ENCODE measurements at regions not wholly inside any gene's neighbourhood (a gene's known extent, or its start where the extent isn't known, plus 50 kb on each side); places are given as distances from the start of the nearest gene placed in this dataset.
"Not testable (repeated sequence)": the region's sequence is repeated elsewhere in the genome, so short reads cannot be mapped to it uniquely, and the experiment has no call there.

- DNase-seq: no peak
Measured at GRCh38 chr10:91745090-91745831, 53.0 kb upstream of the TNKS2 start.

GRCh38 chr10:91743465-91743864 lies 54.8 kb upstream of the TNKS2 start:
- DNase-seq: no peak

GRCh38 chr10:91742229-91742628 lies 56.0 kb upstream of the TNKS2 start:
- DNase-seq: no peak

GRCh38 chr10:91741356-91741755 lies 56.9 kb upstream of the TNKS2 start:
- no peak for DNase-seq

GRCh38 chr10:91740353-91740924 lies 57.8 kb upstream of the TNKS2 start:
- DNase-seq: no peak

GRCh38 chr10:91732265-91732664 lies 66.0 kb upstream of the TNKS2 start:
- DNase-seq: not testable (repeated sequence)

GRCh38 chr10:91729339-91729738 lies 68.9 kb upstream of the TNKS2 start:
- DNase-seq: not testable (repeated sequence)

GRCh38 chr10:91726355-91726754 lies 71.9 kb upstream of the TNKS2 start:
- no peak for DNase-seq

GRCh38 chr10:91724933-91725332 lies 73.3 kb upstream of the TNKS2 start:
- DNase-seq: no peak

- no peak for DNase-seq
Measured at GRCh38 chr10:91713461-91714072, 80.7 kb upstream of the PPP1R3C start.

- no peak for DNase-seq
Measured at GRCh38 chr10:91711885-91712680, 79.2 kb upstream of the PPP1R3C start.

GRCh38 chr10:91709394-91709798 lies 76.5 kb upstream of the PPP1R3C start:
- DNase-seq: no peak

GRCh38 chr10:91708174-91708861 lies 75.4 kb upstream of the PPP1R3C start:
- DNase-seq: no peak

GRCh38 chr10:91707236-91707635 lies 74.4 kb upstream of the PPP1R3C start:
- no peak for DNase-seq

- no peak for DNase-seq
Measured at GRCh38 chr10:91705948-91706670, 73.2 kb upstream of the PPP1R3C start.

- no peak for DNase-seq
Measured at GRCh38 chr10:91702620-91703019, 69.7 kb upstream of the PPP1R3C start.

GRCh38 chr10:91700788-91701444 lies 68.0 kb upstream of the PPP1R3C start:
- DNase-seq: no peak

- DNase-seq: no peak
Measured at GRCh38 chr10:91700273-91700672, 67.4 kb upstream of the PPP1R3C start.

- no peak for DNase-seq
Measured at GRCh38 chr10:91698258-91698657, 65.4 kb upstream of the PPP1R3C start.

GRCh38 chr10:91694170-91694794 lies 61.4 kb upstream of the PPP1R3C start:
- DNase-seq: no peak

- DNase-seq: no peak
Measured at GRCh38 chr10:91691981-91692380, 59.1 kb upstream of the PPP1R3C start.

Measured in T1000 (cell line).